Activated T-helper 1 cell treated with anti-CD3 and anti-CD28 coated beads, Interleukin-12 subunit alpha, Interleukin-12 subunit beta, Interleukin-2, Interleukin-4 antibody, amounts not matched to agents 30 ng/mL and 10 ng/mL and 1 ng/mL, durations not matched to agents 14 hours and 24 hours and 36 hours (primary cell): ENCODE measurements at regions not wholly inside any gene's neighbourhood (a gene's known extent, or its start where the extent isn't known, plus 50 kb on each side); places are given as distances from the start of the nearest gene placed in this dataset.

ENCODE experiments used
- DNase-seq: peaks from one replicate; pipeline ENCODE4 v3.0.0; 2021; ENCODE audit warnings: low spot score
- H3K27ac Mint-ChIP-seq: one replicate; pipeline ENCODE4 v1.8.0; 2021; ENCODE audit warnings: mild to moderate bottlenecking, mixed read lengths
- H3K27me3 Mint-ChIP-seq: one replicate; pipeline ENCODE4 v1.8.0; 2022; ENCODE audit warnings: mild to moderate bottlenecking, moderate library complexity, mixed read lengths; ENCODE audit not compliant: insufficient read depth
- H3K36me3 Mint-ChIP-seq: one replicate; pipeline ENCODE4 v1.8.0; 2021; ENCODE audit warnings: low read depth, mixed read lengths
- H3K4me1 Mint-ChIP-seq: one replicate; pipeline ENCODE4 v1.8.0; 2021; ENCODE audit warnings: low read depth, mixed read lengths
- H3K4me3 Mint-ChIP-seq: one replicate; pipeline ENCODE4 v1.8.0; 2021; ENCODE audit warnings: mild to moderate bottlenecking, moderate library complexity, mixed read lengths
- H3K9me3 Mint-ChIP-seq: one replicate; pipeline ENCODE4 v1.8.0; 2021; ENCODE audit warnings: mixed read lengths
- intact Hi-C: fragments of 100-400 bp; cut with micrococcal nuclease; formaldehyde crosslinking; loops from one replicate; pipeline ENCODE4 v1.15.1; 2024

- H3K9me3 Mint-ChIP-seq, result no peaks in the 10 kb centered on the region
- H3K27ac Mint-ChIP-seq, result no peak overlapping the region
- no peak for DNase-seq
- H3K27me3 Mint-ChIP-seq, result no peaks in the 10 kb centered on the region
- H3K4me1 Mint-ChIP-seq, result no peaks in the 10 kb centered on the region
- intact Hi-C loops, result no loop called here
- H3K4me3 Mint-ChIP-seq, result no peak overlapping the region
- no peaks in the 10 kb centered on the region for H3K36me3 Mint-ChIP-seq
Observed at GRCh38 chr4:3818371-3818770, 52.2 kb downstream of the ADRA2C start.

- Mint-ChIP-seq H3K27ac (no peak overlapping the region), H3K27me3 (no peaks in the 10 kb centered on the region), H3K36me3 (no peaks in the 10 kb centered on the region), H3K9me3 (no peaks in the 10 kb centered on the region), H3K4me3 (no peak overlapping the region), H3K4me1 (no peaks in the 10 kb centered on the region)
- intact Hi-C loops, result no loop called here
- no peak for DNase-seq
Observed at GRCh38 chr4:3819210-3819919, 53.2 kb downstream of the ADRA2C start.

- Mint-ChIP-seq H3K27ac (no peak overlapping the region), H3K27me3 (no peaks in the 10 kb centered on the region), H3K9me3 (no peaks in the 10 kb centered on the region), H3K4me1 (no peaks in the 10 kb centered on the region), H3K36me3 (no peaks in the 10 kb centered on the region), H3K4me3 (no peak overlapping the region)
- no peak for DNase-seq
- intact Hi-C loops, result no loop called here
Observed at GRCh38 chr4:3820016-3820805, 54.0 kb downstream of the ADRA2C start.

- no peak overlapping the region for H3K4me3 Mint-ChIP-seq
- intact Hi-C loops, result no loop called here
- no peaks in the 10 kb centered on the region for H3K4me1 Mint-ChIP-seq
- H3K9me3 Mint-ChIP-seq, result no peaks in the 10 kb centered on the region
- no peaks in the 10 kb centered on the region for H3K27me3 Mint-ChIP-seq
- no peak for DNase-seq
- H3K27ac Mint-ChIP-seq, result no peak overlapping the region
- no peaks in the 10 kb centered on the region for H3K36me3 Mint-ChIP-seq
Observed at GRCh38 chr4:3820806-3821579, 54.8 kb downstream of the ADRA2C start.

- no peaks in the 10 kb centered on the region for H3K9me3 Mint-ChIP-seq
- intact Hi-C loops, result no loop called here
- H3K27ac Mint-ChIP-seq, result no peak overlapping the region
- no peak for DNase-seq
- no peaks in the 10 kb centered on the region for H3K27me3 Mint-ChIP-seq
- no peak overlapping the region for H3K4me3 Mint-ChIP-seq
- H3K36me3 Mint-ChIP-seq, result no peaks in the 10 kb centered on the region
- H3K4me1 Mint-ChIP-seq, result no peaks in the 10 kb centered on the region
Observed at GRCh38 chr4:3821580-3822229, 55.5 kb downstream of the ADRA2C start.

GRCh38 chr4:3822230-3822947 lies 56.2 kb downstream of the ADRA2C start:
- Mint-ChIP-seq H3K4me3 (no peak overlapping the region), H3K9me3 (no peaks in the 10 kb centered on the region), H3K27ac (no peak overlapping the region), H3K36me3 (no peaks in the 10 kb centered on the region), H3K4me1 (no peaks in the 10 kb centered on the region), H3K27me3 (no peaks in the 10 kb centered on the region)
- intact Hi-C loops, result no loop called here
- DNase-seq, result no peak

- DNase-seq, result no peak
- H3K36me3 Mint-ChIP-seq, result no peaks in the 10 kb centered on the region
- no peaks in the 10 kb centered on the region for H3K27me3 Mint-ChIP-seq
- intact Hi-C loops, result no loop called here
- no peaks in the 10 kb centered on the region for H3K9me3 Mint-ChIP-seq
- no peak overlapping the region for H3K4me3 Mint-ChIP-seq
- H3K4me1 Mint-ChIP-seq, result no peaks in the 10 kb centered on the region
- H3K27ac Mint-ChIP-seq, result no peak overlapping the region
Observed at GRCh38 chr4:3823496-3824341, 57.5 kb downstream of the ADRA2C start.

- no peaks in the 10 kb centered on the region for H3K36me3 Mint-ChIP-seq
- intact Hi-C loops, result no loop called here
- no peaks in the 10 kb centered on the region for H3K9me3 Mint-ChIP-seq
- H3K27me3 Mint-ChIP-seq, result no peaks in the 10 kb centered on the region
- no peak for DNase-seq
- H3K4me1 Mint-ChIP-seq, result no peaks in the 10 kb centered on the region
- no peak overlapping the region for H3K4me3 Mint-ChIP-seq
- H3K27ac Mint-ChIP-seq, result no peak overlapping the region
Observed at GRCh38 chr4:3824521-3825270, 58.5 kb downstream of the ADRA2C start.

GRCh38 chr4:3825530-3825929 lies 59.3 kb downstream of the ADRA2C start:
- intact Hi-C loops, result no loop called here
- H3K4me3 Mint-ChIP-seq, result no peak overlapping the region
- DNase-seq, result no peak
- H3K27me3 Mint-ChIP-seq, result no peaks in the 10 kb centered on the region
- H3K36me3 Mint-ChIP-seq, result no peaks in the 10 kb centered on the region
- H3K27ac Mint-ChIP-seq, result no peak overlapping the region
- H3K4me1 Mint-ChIP-seq, result no peaks in the 10 kb centered on the region
- H3K9me3 Mint-ChIP-seq, result no peaks in the 10 kb centered on the region

- H3K36me3 Mint-ChIP-seq, result no peaks in the 10 kb centered on the region
- H3K27me3 Mint-ChIP-seq, result no peaks in the 10 kb centered on the region
- intact Hi-C loops, result no loop called here
- no peaks in the 10 kb centered on the region for H3K9me3 Mint-ChIP-seq
- H3K27ac Mint-ChIP-seq, result no peak overlapping the region
- no peak overlapping the region for H3K4me3 Mint-ChIP-seq
- DNase-seq, result no peak
- no peaks in the 10 kb centered on the region for H3K4me1 Mint-ChIP-seq
Observed at GRCh38 chr4:3826247-3827172, 60.3 kb downstream of the ADRA2C start.
